ENCODE measurements at regions not wholly inside any gene's neighbourhood (a gene's known extent, or its start where the extent isn't known, plus 50 kb on each side); places are given as distances from the start of the nearest gene placed in this dataset.

- ChIA-PET CTCF (ENCODE audit: low intra/inter-chr PET ratio, low total read pairs) (no interaction called here), POLR2A (no interaction called here)
- Histone ChIP-seq H3K4me3 (replicated peaks in 1 of 3; ENCODE audit: insufficient read depth in 1 of 3, low read depth in 2 of 3, low read length in 3 of 3) (no peak overlapping the region), H3K4me1 (ENCODE audit: insufficient read depth, low read length) (no peaks in the 10 kb centered on the region), H3K79me2 (ENCODE audit: insufficient read depth, low read length) (no peaks in the 10 kb centered on the region), H3K9me3 (ENCODE audit: low read length) (no peaks in the 10 kb centered on the region), H3K9ac (ENCODE audit: insufficient read depth, low read depth, low read length) (no peak overlapping the region), H3K36me3 (replicated peaks in 1 of 2; ENCODE audit: control insufficient read depth in 1 of 2, insufficient read depth in 2 of 2, low read length in 2 of 2) (no peaks in the 10 kb centered on the region), H3K4me2 (ENCODE audit: low read depth, low read length) (no peak overlapping the region), H3K27ac (ENCODE audit: extremely low read length, insufficient read depth, low read length) (no peak overlapping the region), H3K27me3 (ENCODE audit: control insufficient read depth in 1 of 2, insufficient read depth in 2 of 2, low read length in 2 of 2) (no peaks in the 10 kb centered on the region), H2AFZ (ENCODE audit: low read length) (no peak overlapping the region), H4K20me1 (ENCODE audit: insufficient read depth, low read length) (no peaks in the 10 kb centered on the region)
- intact Hi-C loops (cut with micrococcal nuclease; ENCODE audit: unreplicated experiment), result no loop called here
- in situ Hi-C loops (cut with HindIII; ENCODE audit: extremely low pct_ligation_motif_present, low pct_unique_long_range_greater_than_20kb), result no loop called here
- ATAC-seq, result no peak
- no peak for FAIRE-seq
- no TSS peak for BruUV-seq (replicated peaks)
- DNase-seq (ENCODE audit: low spot score), result no peak
- TF ChIP-seq TP53 (CRISPR knock-in tag; conservative IDR thresholded peaks at IDR 0.05), result no peak
- TF ChIP-seq NRL (CRISPR knock-in tag; IDR thresholded peaks at IDR 0.05; ENCODE audit: borderline replicate concordance), result no peak
- TF ChIP-seq GMEB2 (CRISPR knock-in tag; IDR thresholded peaks at IDR 0.05; ENCODE audit: low read depth), result no peak
- TF ChIP-seq CC2D1A (CRISPR knock-in tag; IDR thresholded peaks at IDR 0.05), result no peak
- TF ChIP-seq CERS6 (CRISPR knock-in tag; IDR thresholded peaks at IDR 0.05), result no peak
- no peak for TF ChIP-seq ZNF331 (CRISPR knock-in tag; IDR thresholded peaks at IDR 0.05)
- no peak for TF ChIP-seq RERE (CRISPR knock-in tag; IDR thresholded peaks at IDR 0.05; ENCODE audit: low read depth)
- no peak for TF ChIP-seq ZSCAN31 (CRISPR knock-in tag; IDR thresholded peaks at IDR 0.05; ENCODE audit: low read depth)
- TF ChIP-seq ZNF749 (CRISPR knock-in tag; IDR thresholded peaks at IDR 0.05; ENCODE audit: borderline replicate concordance), result no peak
- no peak for TF ChIP-seq ZNF33A (CRISPR knock-in tag; IDR thresholded peaks at IDR 0.05; ENCODE audit: borderline replicate concordance)
- TF ChIP-seq ARNT2 (CRISPR knock-in tag; IDR thresholded peaks at IDR 0.05; ENCODE audit: low read depth), result no peak
- no peak for TF ChIP-seq ATF1 (CRISPR knock-in tag; IDR thresholded peaks at IDR 0.05)
- no peak for TF ChIP-seq ZNF782 (CRISPR knock-in tag; IDR thresholded peaks at IDR 0.05; ENCODE audit: borderline replicate concordance)
- no peak for TF ChIP-seq CREBL2 (CRISPR knock-in tag; IDR thresholded peaks at IDR 0.05; ENCODE audit: borderline replicate concordance)
- TF ChIP-seq BRF2 (CRISPR knock-in tag; IDR thresholded peaks at IDR 0.05), result no peak
Observed at GRCh38 chr13:42389041-42389440, 117.1 kb downstream of the AKAP11 start.

All from HepG2 (cell line).